GM12892 (cell line): ENCODE measurements at regions not wholly inside any gene's neighbourhood (a gene's known extent, or its start where the extent isn't known, plus 50 kb on each side); places are given as distances from the start of the nearest gene placed in this dataset.

Source experiments
- POLR2A ChIP-seq: IDR thresholded peaks from 2 replicates; pipeline ENCODE4 v1.6.1; 2011; ENCODE audit warnings: low read depth, low read length, control low read depth
- POLR2AphosphoS5 ChIP-seq: IDR thresholded peaks from 2 replicates; pipeline ENCODE4 v1.6.1; 2011; ENCODE audit warnings: low read depth, low read length, control low read depth

GRCh38 chr12:73112035-73112816 is 840.1 kb downstream of the TRHDE start:
- no peak for TF ChIP-seq POLR2AphosphoS5
- TF ChIP-seq POLR2A: no peak
